G401.6 (cell line): ENCODE measurements at regions not wholly inside any gene's neighbourhood (a gene's known extent, or its start where the extent isn't known, plus 50 kb on each side); places are given as distances from the start of the nearest gene placed in this dataset.

Experiments used
- FAIRE-seq: peaks from 2 replicates; lab custom pipeline; 2012; peaks lifted over from hg19 to GRCh38; lab: Jason Lieb, UNC

- FAIRE-seq: no peak
Observed at GRCh38 chr21:26653430-26653829, 80.3 kb upstream of the CYYR1 start.

DNA sequence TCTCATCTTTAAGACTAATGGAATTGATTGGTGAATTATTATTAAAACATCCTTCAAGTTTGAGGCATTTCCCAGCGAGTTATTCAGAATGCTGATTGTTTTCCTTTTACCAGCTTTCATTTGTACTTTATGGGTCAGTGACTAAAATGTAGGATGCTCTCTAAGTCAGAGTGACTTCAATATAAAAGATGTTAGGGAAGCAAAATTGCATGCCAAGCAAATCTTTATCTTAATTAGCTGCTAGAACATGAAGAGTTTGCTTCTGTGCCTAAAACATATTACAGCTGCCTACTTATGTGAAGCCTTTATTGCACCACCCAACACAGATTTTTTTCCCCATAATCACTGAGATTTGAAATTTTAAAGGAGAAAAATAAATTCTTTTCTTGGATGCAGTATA is 79.8 kb upstream of the CYYR1 start:
- no peak for FAIRE-seq

- no peak for FAIRE-seq
Observed at GRCh38 chr21:26641062-26641461, 68.0 kb upstream of the CYYR1 start.

GRCh38 chr21:26637201-26637745 is 64.2 kb upstream of the CYYR1 start:
- FAIRE-seq: no peak

GRCh38 chr21:26635681-26636080 is 62.6 kb upstream of the CYYR1 start:
- no peak for FAIRE-seq

- FAIRE-seq: no peak
Observed at GRCh38 chr21:26632691-26633090, 59.6 kb upstream of the CYYR1 start.

DNA sequence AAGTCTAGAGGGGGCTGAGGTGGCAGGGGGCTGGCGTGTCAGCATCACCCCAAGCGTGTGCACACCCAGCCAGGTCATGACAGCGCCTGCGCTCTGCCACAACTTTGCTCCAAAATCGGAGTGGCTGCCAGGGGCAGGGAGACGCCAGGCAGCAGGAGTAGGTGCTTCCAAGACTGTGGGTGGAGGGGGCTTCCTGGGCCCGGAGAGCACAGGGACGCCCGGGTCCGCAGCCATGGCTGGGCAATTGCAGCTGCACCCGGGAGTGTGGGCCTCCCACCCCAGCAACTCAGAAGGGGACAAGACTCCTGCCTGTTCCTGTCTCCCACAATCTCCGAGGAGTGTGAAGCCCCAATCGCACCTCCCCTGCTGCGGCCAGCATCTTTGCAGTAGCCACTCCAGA is 53.1 kb upstream of the CYYR1 start:
- FAIRE-seq: no peak

DNA sequence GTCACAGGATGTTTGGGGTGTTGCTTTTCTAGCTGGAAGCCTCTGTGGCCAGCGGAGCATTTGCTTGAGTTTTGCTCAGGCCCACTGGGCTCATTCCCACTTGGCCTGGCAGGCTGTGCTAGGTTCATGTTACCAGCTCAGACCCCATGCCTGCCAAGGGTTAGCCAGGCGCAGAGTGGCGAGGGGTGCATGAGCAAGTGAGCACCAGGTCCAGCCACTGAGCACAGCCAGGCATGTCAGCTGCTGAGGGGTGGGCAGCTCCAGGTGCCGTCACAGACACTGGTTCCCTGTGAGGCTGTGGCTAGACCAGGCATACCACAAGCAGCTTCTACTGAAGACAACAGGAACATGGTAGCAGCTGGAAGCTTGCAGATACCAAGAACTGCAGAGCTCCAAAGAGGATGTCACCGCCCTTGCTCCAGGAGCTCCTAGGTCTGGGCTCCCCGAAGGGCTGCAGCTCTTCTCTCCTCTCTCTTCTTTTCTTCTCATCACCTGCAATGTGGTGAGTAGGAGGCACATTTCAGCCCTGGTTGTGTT is 52.0 kb upstream of the CYYR1 start:
- FAIRE-seq: no peak
